ENCODE measurements at regions not wholly inside any gene's neighbourhood (a gene's known extent, or its start where the extent isn't known, plus 50 kb on each side); places are given as distances from the start of the nearest gene placed in this dataset.

- no peak for DNase-seq
Observed at GRCh38 chrX:39874202-39874816, 223.4 kb downstream of the BCOR start.

- no peak for DNase-seq
Observed at GRCh38 chrX:39875834-39876628, 221.7 kb downstream of the BCOR start.

GRCh38 chrX:39877905-39878304 is 219.9 kb downstream of the BCOR start:
- no peak for DNase-seq

- DNase-seq = peak; percentile 7
Observed at GRCh38 chrX:39883666-39884065, 214.1 kb downstream of the BCOR start.

GRCh38 chrX:39886282-39886681 is 211.5 kb downstream of the BCOR start:
- no peak for DNase-seq

- DNase-seq = no peak
Observed at GRCh38 chrX:39888730-39889129, 209.0 kb downstream of the BCOR start.

GRCh38 chrX:39889704-39890103 is 208.1 kb downstream of the BCOR start:
- no peak for DNase-seq

- no peak for DNase-seq
Observed at GRCh38 chrX:39890807-39891206, 207.0 kb downstream of the BCOR start.

- no peak for DNase-seq
Observed at GRCh38 chrX:39891781-39892180, 206.0 kb downstream of the BCOR start.

GRCh38 chrX:39893417-39894338 is 204.1 kb downstream of the BCOR start:
- no peak for DNase-seq

GRCh38 chrX:39894683-39895082 is 203.1 kb downstream of the BCOR start:
- DNase-seq = no peak

- no peak for DNase-seq
Observed at GRCh38 chrX:39895218-39896110, 202.3 kb downstream of the BCOR start.

GRCh38 chrX:39896951-39897740 is 200.6 kb downstream of the BCOR start:
- no peak for DNase-seq

GRCh38 chrX:39897741-39898097 is 200.0 kb downstream of the BCOR start:
- DNase-seq = no peak

- DNase-seq = no peak
Observed at GRCh38 chrX:39898147-39898546, 199.6 kb downstream of the BCOR start.

GRCh38 chrX:39899059-39899458 is 198.7 kb downstream of the BCOR start:
- DNase-seq = no peak

GRCh38 chrX:39899856-39900776 is 197.6 kb downstream of the BCOR start:
- no peak for DNase-seq

GRCh38 chrX:39900777-39901170 is 197.0 kb downstream of the BCOR start:
- DNase-seq = no peak

- no peak for DNase-seq
Observed at GRCh38 chrX:39903343-39903742, 194.4 kb downstream of the BCOR start.

GRCh38 chrX:39903937-39904336 is 193.8 kb downstream of the BCOR start:
- no peak for DNase-seq
